K562 (cell line): ENCODE measurements at regions not wholly inside any gene's neighbourhood (a gene's known extent, or its start where the extent isn't known, plus 50 kb on each side); places are given as distances from the start of the nearest gene placed in this dataset.

Experiments
- EGR1 ChIP-seq: fragments of 450-650 bp; conservative IDR thresholded peaks from 2 replicates; pipeline ENCODE4 v1.6.1; 2017; ENCODE audit warnings: mild to moderate bottlenecking
- SMC3 ChIP-seq: conservative IDR thresholded peaks from 2 replicates; pipeline ENCODE4 v1.6.1; 2011; ENCODE audit warnings: low read depth, low read length, improper control_type of control experiment; ENCODE audit not compliant: insufficient read depth
- SPI1 ChIP-seq: IDR thresholded peaks from 2 replicates; pipeline ENCODE4 v1.6.1; 2011; ENCODE audit warnings: low read depth, low read length, control low read depth, borderline replicate concordance
- TCF7 ChIP-seq: sonication (generic); IDR thresholded peaks from 2 replicates; pipeline ENCODE4 v1.6.1; 2016; ENCODE audit warnings: antibody characterized with exemption, borderline replicate concordance
- TF ChIP-seq, protein P1 (sequence below), 3 experiments: IDR thresholded peaks in 2 of 3; conservative IDR thresholded peaks in 1 of 3; 2 replicates each; pipeline ENCODE4 v1.5.1; 2011 to 2012; ENCODE audit warnings: low read length in 3 of 3, mild to moderate bottlenecking in 3 of 3, control low read depth in 2 of 3, improper control_type of control experiment in 1 of 3, inconsistent platforms in 1 of 3, low read depth in 1 of 3, mixed read lengths in 1 of 3, moderate library complexity in 1 of 3; ENCODE audit not compliant: insufficient read depth in 2 of 3

DNA sequence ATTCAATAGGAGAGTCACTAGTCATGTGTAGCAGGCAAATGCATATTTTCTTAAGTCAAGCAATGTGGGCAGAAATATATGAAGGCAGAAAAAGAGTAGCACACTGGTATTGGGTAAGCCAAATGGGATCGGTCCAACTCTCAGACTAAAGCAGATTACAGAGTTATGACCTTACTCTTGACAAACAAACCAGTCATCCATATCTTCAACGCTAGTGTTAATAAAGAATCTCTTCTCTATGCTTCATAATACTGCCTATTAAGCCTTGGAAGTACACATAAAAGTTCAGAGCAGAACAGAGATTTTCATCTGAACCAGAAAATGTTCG lies 320.2 kb upstream of the JARID2 start:
- TF ChIP-seq, protein P1, sequence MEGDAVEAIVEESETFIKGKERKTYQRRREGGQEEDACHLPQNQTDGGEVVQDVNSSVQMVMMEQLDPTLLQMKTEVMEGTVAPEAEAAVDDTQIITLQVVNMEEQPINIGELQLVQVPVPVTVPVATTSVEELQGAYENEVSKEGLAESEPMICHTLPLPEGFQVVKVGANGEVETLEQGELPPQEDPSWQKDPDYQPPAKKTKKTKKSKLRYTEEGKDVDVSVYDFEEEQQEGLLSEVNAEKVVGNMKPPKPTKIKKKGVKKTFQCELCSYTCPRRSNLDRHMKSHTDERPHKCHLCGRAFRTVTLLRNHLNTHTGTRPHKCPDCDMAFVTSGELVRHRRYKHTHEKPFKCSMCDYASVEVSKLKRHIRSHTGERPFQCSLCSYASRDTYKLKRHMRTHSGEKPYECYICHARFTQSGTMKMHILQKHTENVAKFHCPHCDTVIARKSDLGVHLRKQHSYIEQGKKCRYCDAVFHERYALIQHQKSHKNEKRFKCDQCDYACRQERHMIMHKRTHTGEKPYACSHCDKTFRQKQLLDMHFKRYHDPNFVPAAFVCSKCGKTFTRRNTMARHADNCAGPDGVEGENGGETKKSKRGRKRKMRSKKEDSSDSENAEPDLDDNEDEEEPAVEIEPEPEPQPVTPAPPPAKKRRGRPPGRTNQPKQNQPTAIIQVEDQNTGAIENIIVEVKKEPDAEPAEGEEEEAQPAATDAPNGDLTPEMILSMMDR (IDR thresholded peaks at IDR 0.05 in 2 of 3, conservative IDR thresholded peaks at IDR 0.05 in 1 of 3; ENCODE audit: insufficient read depth in 2 of 3, low read depth in 1 of 3, low read length in 3 of 3), result no peak
- TF ChIP-seq SMC3, result no peak
- no peak for TF ChIP-seq EGR1
- no peak for TF ChIP-seq SPI1
- TF ChIP-seq TCF7, result no peak
